HCT116 (cell line): ENCODE measurements at regions not wholly inside any gene's neighbourhood (a gene's known extent, or its start where the extent isn't known, plus 50 kb on each side); places are given as distances from the start of the nearest gene placed in this dataset.

Experiments
- ATAC-seq: fragments of 200-7000 bp; cut with Tn5 transposase; 2 replicates; pipeline ENCODE4 v1.9.1; 2020; ENCODE audit warnings: mild to moderate bottlenecking, moderate library complexity
- BruUV-seq: library from RNA; stranded (reverse); fragments of 400-500 nt; replicated peaks from 2 replicates; lab custom pipeline; 2021; lab: Mats Ljungman, UMichigan
- CTCF ChIA-PET: fragments of 300-600 bp; sonication (Branson Sonifier 250); formaldehyde crosslinking; loops from one replicate; lab custom pipeline; 2021; ENCODE audit warnings: antibody characterized with exemption; lab: Charles Lee
- POLR2A ChIA-PET: fragments of 300-600, 350-600 bp; sonication (Branson Sonifier 250); formaldehyde crosslinking; loops from one replicate; lab custom pipeline; 2021; ENCODE audit warnings: antibody characterized with exemption; lab: Charles Lee
- RAD21 ChIA-PET, 2 experiments: fragments of 300-600 bp; sonication (Branson Sonifier 250); formaldehyde crosslinking; loops; one replicate each; lab custom pipeline; 2023; ENCODE audit warnings: low total read pairs in 2 of 2; ENCODE audit not compliant: uncharacterized antibody in 2 of 2, unreplicated experiment in 2 of 2, low non-redundant PET in 1 of 2; lab: Charles Lee
- DNase-seq: peaks from one replicate; pipeline ENCODE4 v3.0.0-alpha.2; 2010; ENCODE audit warnings: low read depth, low spot score
- H2AFZ ChIP-seq: fragments of 200-600 bp; shearing (Covaris generic), sonication (generic); 2 replicates; pipeline ENCODE4 v1.6.1; 2017; ENCODE audit warnings: low read depth, mixed run types, mixed read lengths, antibody characterized with exemption, low read length; ENCODE audit not compliant: poor library complexity, severe bottlenecking
- H3K27ac ChIP-seq: 2 replicates; pipeline ENCODE4 v1.5.1; 2012; ENCODE audit warnings: low read depth, low read length
- H3K27me3 ChIP-seq: fragments of 200-600 bp; sonication (generic); 2 replicates; pipeline ENCODE4 v1.6.1; 2016; ENCODE audit warnings: mixed run types, low read length, mixed read lengths; ENCODE audit not compliant: insufficient read depth
- H3K36me3 ChIP-seq, 2 experiments: fragments of 200-500 bp in 1 of 2; fragments of 200-600 bp in 1 of 2; sonication (Bioruptor generic) in 1 of 2; sonication (generic) in 1 of 2; 2 replicates each; pipeline versions ENCODE4 v1.5.1 to v1.6.1; 2014 to 2016; ENCODE audit warnings: low read length in 2 of 2, inconsistent platforms in 1 of 2, mixed read lengths in 1 of 2, mixed run types in 1 of 2; ENCODE audit not compliant: insufficient read depth in 2 of 2, control insufficient read depth in 1 of 2
- H3K4me1 ChIP-seq, 2 experiments: fragments of 200-600 bp in 1 of 2; sonication (generic) in 1 of 2; 2 replicates each; pipeline versions ENCODE4 v1.5.1 to v1.6.1; 2012 to 2017; ENCODE audit warnings: low read length in 2 of 2, inconsistent platforms in 1 of 2, mild to moderate bottlenecking in 1 of 2, mixed read lengths in 1 of 2, mixed run types in 1 of 2, moderate library complexity in 1 of 2; ENCODE audit not compliant: insufficient read depth in 2 of 2, control insufficient read depth in 1 of 2
- H3K4me2 ChIP-seq: fragments of 200-600 bp; sonication (generic); 2 replicates; pipeline ENCODE4 v1.6.1; 2017; ENCODE audit warnings: mixed run types, low read length, mixed read lengths
- H3K4me3 ChIP-seq, 2 experiments: fragments of 200-600 bp in 1 of 2; sonication (generic) in 1 of 2; replicated peaks in 1 of 2; 2 replicates each; pipeline ENCODE4 v1.5.1; 2011 to 2016; ENCODE audit warnings: low read length in 2 of 2, control low read depth in 1 of 2, low read depth in 1 of 2, mild to moderate bottlenecking in 1 of 2, mixed read lengths in 1 of 2, mixed run types in 1 of 2
- H3K79me2 ChIP-seq: fragments of 200-600 bp; sonication (generic); 2 replicates; pipeline ENCODE4 v1.6.1; 2017; ENCODE audit warnings: mild to moderate bottlenecking, mixed run types, low read length, moderate library complexity, mixed read lengths; ENCODE audit not compliant: insufficient read depth
- H3K9ac ChIP-seq: fragments of 200-600 bp; sonication (generic); 2 replicates; pipeline ENCODE4 v1.6.1; 2016; ENCODE audit warnings: low read length, mixed read lengths
- H3K9me2 ChIP-seq: fragments of 200-600 bp; sonication (generic), shearing (Covaris generic); 2 replicates; pipeline ENCODE4 v1.6.1; 2017; ENCODE audit warnings: mixed run types, mild to moderate bottlenecking, moderate library complexity; ENCODE audit not compliant: insufficient read depth
- H3K9me3 ChIP-seq, 2 experiments: fragments of 200-500 bp in 1 of 2; fragments of 200-600 bp in 1 of 2; sonication (Bioruptor generic) in 1 of 2; sonication (generic) in 1 of 2; 2 replicates each; pipeline ENCODE4 v1.6.1; 2014 to 2017; ENCODE audit warnings: low read length in 2 of 2, mixed read lengths in 2 of 2, inconsistent platforms in 1 of 2, low read depth in 1 of 2, mild to moderate bottlenecking in 1 of 2, mixed run types in 1 of 2, moderate library complexity in 1 of 2; ENCODE audit not compliant: control insufficient read depth in 1 of 2, insufficient read depth in 1 of 2
- H4K20me1 ChIP-seq: fragments of 200-600 bp; sonication (generic), shearing (Covaris generic); 2 replicates; pipeline ENCODE4 v1.6.1; 2017; ENCODE audit warnings: mixed run types, mild to moderate bottlenecking, moderate library complexity; ENCODE audit not compliant: insufficient read depth
- CBX3 ChIP-seq: IDR thresholded peaks from 2 replicates; pipeline ENCODE4 v1.6.1; 2012; ENCODE audit warnings: low read depth
- CEBPB ChIP-seq: IDR thresholded peaks from 2 replicates; pipeline ENCODE4 v1.6.1; 2012; ENCODE audit warnings: low read depth
- EGR1 ChIP-seq: IDR thresholded peaks from 2 replicates; pipeline ENCODE4 v1.6.1; 2012; ENCODE audit warnings: low read depth
- ELF1 ChIP-seq: IDR thresholded peaks from 2 replicates; pipeline ENCODE4 v1.6.1; 2012; ENCODE audit warnings: low read depth, borderline replicate concordance
- EZH2 ChIP-seq: fragments of 200-600 bp; sonication (generic); IDR thresholded peaks from 2 replicates; pipeline ENCODE4 v1.6.1; 2017; ENCODE audit warnings: antibody characterized with exemption, mixed run types
- FOSL1 ChIP-seq: IDR thresholded peaks from 2 replicates; pipeline ENCODE4 v1.6.1; 2012; ENCODE audit warnings: low read depth
- JUND ChIP-seq: IDR thresholded peaks from 2 replicates; pipeline ENCODE4 v1.6.1; 2012
- POLR2AphosphoS5 ChIP-seq: IDR thresholded peaks from 2 replicates; pipeline ENCODE4 v1.6.1; 2011; ENCODE audit warnings: mild to moderate bottlenecking, low read depth, low read length, moderate library complexity
- RAD21 ChIP-seq: IDR thresholded peaks from 2 replicates; pipeline ENCODE4 v1.6.1; 2012; ENCODE audit warnings: low read depth, mild to moderate bottlenecking
- SIN3A ChIP-seq: IDR thresholded peaks from 2 replicates; pipeline ENCODE4 v1.6.1; 2012; ENCODE audit warnings: low read depth
- SP1 ChIP-seq: IDR thresholded peaks from 2 replicates; pipeline ENCODE4 v1.6.1; 2012; ENCODE audit warnings: low read depth
- TCF7L2 ChIP-seq: IDR thresholded peaks from 2 replicates; pipeline ENCODE4 v1.7.0; 2011; ENCODE audit warnings: borderline replicate concordance, inconsistent platforms; ENCODE audit not compliant: insufficient read depth, insufficient read length; ENCODE audit errors: extremely low read depth
- YY1 ChIP-seq: IDR thresholded peaks from 2 replicates; pipeline ENCODE4 v1.6.1; 2011; ENCODE audit warnings: low read length, low read depth, moderate library complexity, mild to moderate bottlenecking; ENCODE audit not compliant: insufficient replicate concordance; ENCODE audit errors: extremely low read depth
- ZNF274 ChIP-seq: fragments of 200-500 bp; sonication (Bioruptor generic); IDR thresholded peaks from 2 replicates; pipeline ENCODE4 v1.6.1; 2014; ENCODE audit warnings: mild to moderate bottlenecking, low read depth, low read length, inconsistent platforms
- intact Hi-C: fragments of 100-400 bp; cut with micrococcal nuclease; formaldehyde crosslinking; loops from 2 replicates; pipeline ENCODE4 v1.10.0; 2022
- TF ChIP-seq, protein P1 (sequence below), 3 experiments: fragments of 200-600 bp in 1 of 3; sonication (generic) in 1 of 3; IDR thresholded peaks in 2 of 3; conservative IDR thresholded peaks in 1 of 3; 2 replicates each; pipeline ENCODE4 v1.5.1; 2012 to 2017; ENCODE audit warnings: low read depth in 2 of 3, low read length in 2 of 3, antibody characterized with exemption in 1 of 3, borderline replicate concordance in 1 of 3, control low read depth in 1 of 3, mild to moderate bottlenecking in 1 of 3, mixed read lengths in 1 of 3, mixed run types in 1 of 3, moderate library complexity in 1 of 3; ENCODE audit not compliant: insufficient read depth in 1 of 3
- TF ChIP-seq, protein P2 (sequence below): IDR thresholded peaks from 2 replicates; pipeline ENCODE4 v1.6.1; 2012
- TF ChIP-seq, protein P3 (sequence below): IDR thresholded peaks from 2 replicates; pipeline ENCODE4 v1.6.1; 2012
- TF ChIP-seq, protein P4 (sequence below): IDR thresholded peaks from 2 replicates; pipeline ENCODE4 v1.6.1; 2012; ENCODE audit warnings: low read depth
- TF ChIP-seq, protein P5 (sequence below): IDR thresholded peaks from 2 replicates; pipeline ENCODE4 v1.6.1; 2011; ENCODE audit warnings: mild to moderate bottlenecking, low read length, moderate library complexity; ENCODE audit not compliant: insufficient replicate concordance; ENCODE audit errors: extremely low read depth

DNA sequence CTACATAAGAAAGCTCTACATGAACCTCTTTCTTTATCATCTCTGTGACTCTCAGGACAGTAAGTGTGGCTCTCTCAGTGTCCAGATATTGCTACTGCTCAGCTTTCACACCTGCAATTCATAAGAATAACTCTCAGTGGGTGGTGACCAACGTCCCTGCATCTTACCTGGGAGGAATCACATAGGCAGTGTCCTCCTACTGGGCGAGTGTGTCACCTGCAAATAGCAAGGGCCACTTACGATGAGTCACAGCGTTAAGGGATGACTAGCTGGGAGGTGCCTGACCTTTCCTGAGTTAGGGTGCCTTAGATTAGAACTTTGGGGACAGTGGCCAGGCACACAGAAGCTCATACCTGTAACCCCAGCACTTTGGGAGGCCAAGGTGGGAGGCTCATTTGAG lies 90.8 kb upstream of the C3orf80 start:
- Histone ChIP-seq H3K9me2 (no peaks in the 10 kb centered on the region), H3K9ac (peak overlapping the region; percentile 0; the same call in 1 of the 2 replicates), H3K36me3 (no peaks in the 10 kb centered on the region), H4K20me1 (no peaks in the 10 kb centered on the region), H3K4me2 (peak overlapping the region; percentile 66), H3K27me3 (no peaks in the 10 kb centered on the region), H3K4me3 (0 out of 4 replicates have a peak overlapping the region, but pooled peaks of 1 of the 2 experiments have one; percentile 3), H3K79me2 (no peaks in the 10 kb centered on the region), H2AFZ (peak overlapping the region; percentile 66), H3K4me1 (peaks cover 11 to 30% of the 10 kb centered on the region in 2 experiments; a peak in 3 of 4 replicates), H3K9me3 (no peaks in the 10 kb centered on the region), H3K27ac (0 out of 2 replicates have a peak overlapping the region, but pooled peaks have one; percentile 9)
- no TSS peak for BruUV-seq
- ChIA-PET POLR2A (interaction anchor here (0.8 kb wide), 1 partner anchor 103 kb away, joined by 3 read pairs; no protein-coding TSS in a partner anchor), RAD21 (interaction anchor here in 1 of 2 experiments (1.2 kb wide), 1 partner anchor 91 kb away, joined by 4 read pairs; the partner anchor contains the start of gene C3orf80), CTCF (interaction anchor here (1.1 to 2.3 kb wide), 7 partner anchors 8 to 250 kb away, joined by 3 to 17 read pairs (median 4); no protein-coding TSS in a partner anchor)
- peak; percentile 74 for DNase-seq
- peak; percentile 95 for ATAC-seq
- intact Hi-C loops: loop anchor here (1.0 kb wide), 1 partner anchor 102 kb away; no protein-coding TSS in a partner anchor
- TF ChIP-seq YY1: peak; percentile 18
- no peak for TF ChIP-seq ELF1
- TF ChIP-seq, protein P1, sequence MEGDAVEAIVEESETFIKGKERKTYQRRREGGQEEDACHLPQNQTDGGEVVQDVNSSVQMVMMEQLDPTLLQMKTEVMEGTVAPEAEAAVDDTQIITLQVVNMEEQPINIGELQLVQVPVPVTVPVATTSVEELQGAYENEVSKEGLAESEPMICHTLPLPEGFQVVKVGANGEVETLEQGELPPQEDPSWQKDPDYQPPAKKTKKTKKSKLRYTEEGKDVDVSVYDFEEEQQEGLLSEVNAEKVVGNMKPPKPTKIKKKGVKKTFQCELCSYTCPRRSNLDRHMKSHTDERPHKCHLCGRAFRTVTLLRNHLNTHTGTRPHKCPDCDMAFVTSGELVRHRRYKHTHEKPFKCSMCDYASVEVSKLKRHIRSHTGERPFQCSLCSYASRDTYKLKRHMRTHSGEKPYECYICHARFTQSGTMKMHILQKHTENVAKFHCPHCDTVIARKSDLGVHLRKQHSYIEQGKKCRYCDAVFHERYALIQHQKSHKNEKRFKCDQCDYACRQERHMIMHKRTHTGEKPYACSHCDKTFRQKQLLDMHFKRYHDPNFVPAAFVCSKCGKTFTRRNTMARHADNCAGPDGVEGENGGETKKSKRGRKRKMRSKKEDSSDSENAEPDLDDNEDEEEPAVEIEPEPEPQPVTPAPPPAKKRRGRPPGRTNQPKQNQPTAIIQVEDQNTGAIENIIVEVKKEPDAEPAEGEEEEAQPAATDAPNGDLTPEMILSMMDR (IDR thresholded peaks at IDR 0.05 in 2 of 3, conservative IDR thresholded peaks at IDR 0.05 in 1 of 3; ENCODE audit: borderline replicate concordance in 1 of 3, insufficient read depth in 1 of 3, low read depth in 2 of 3, low read length in 2 of 3): peak in 2 of 3 experiments; percentile 51 to 58; a peak in 4 of 6 replicates
- peak; percentile 28; the same call in 1 of the 2 replicates for TF ChIP-seq POLR2AphosphoS5
- TF ChIP-seq SIN3A: no peak
- TF ChIP-seq, protein P2, sequence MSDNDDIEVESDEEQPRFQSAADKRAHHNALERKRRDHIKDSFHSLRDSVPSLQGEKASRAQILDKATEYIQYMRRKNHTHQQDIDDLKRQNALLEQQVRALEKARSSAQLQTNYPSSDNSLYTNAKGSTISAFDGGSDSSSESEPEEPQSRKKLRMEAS: peak; percentile 63
- no peak for TF ChIP-seq EGR1
- peak; percentile 89 for TF ChIP-seq FOSL1
- TF ChIP-seq TCF7L2: no peak
- no peak for TF ChIP-seq EZH2
- TF ChIP-seq, protein P3, sequence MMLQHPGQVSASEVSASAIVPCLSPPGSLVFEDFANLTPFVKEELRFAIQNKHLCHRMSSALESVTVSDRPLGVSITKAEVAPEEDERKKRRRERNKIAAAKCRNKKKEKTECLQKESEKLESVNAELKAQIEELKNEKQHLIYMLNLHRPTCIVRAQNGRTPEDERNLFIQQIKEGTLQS: no peak
- peak; percentile 89 for TF ChIP-seq CBX3
- peak; percentile 74 for TF ChIP-seq SP1
- TF ChIP-seq JUND: peak; percentile 79
- TF ChIP-seq, protein P4, sequence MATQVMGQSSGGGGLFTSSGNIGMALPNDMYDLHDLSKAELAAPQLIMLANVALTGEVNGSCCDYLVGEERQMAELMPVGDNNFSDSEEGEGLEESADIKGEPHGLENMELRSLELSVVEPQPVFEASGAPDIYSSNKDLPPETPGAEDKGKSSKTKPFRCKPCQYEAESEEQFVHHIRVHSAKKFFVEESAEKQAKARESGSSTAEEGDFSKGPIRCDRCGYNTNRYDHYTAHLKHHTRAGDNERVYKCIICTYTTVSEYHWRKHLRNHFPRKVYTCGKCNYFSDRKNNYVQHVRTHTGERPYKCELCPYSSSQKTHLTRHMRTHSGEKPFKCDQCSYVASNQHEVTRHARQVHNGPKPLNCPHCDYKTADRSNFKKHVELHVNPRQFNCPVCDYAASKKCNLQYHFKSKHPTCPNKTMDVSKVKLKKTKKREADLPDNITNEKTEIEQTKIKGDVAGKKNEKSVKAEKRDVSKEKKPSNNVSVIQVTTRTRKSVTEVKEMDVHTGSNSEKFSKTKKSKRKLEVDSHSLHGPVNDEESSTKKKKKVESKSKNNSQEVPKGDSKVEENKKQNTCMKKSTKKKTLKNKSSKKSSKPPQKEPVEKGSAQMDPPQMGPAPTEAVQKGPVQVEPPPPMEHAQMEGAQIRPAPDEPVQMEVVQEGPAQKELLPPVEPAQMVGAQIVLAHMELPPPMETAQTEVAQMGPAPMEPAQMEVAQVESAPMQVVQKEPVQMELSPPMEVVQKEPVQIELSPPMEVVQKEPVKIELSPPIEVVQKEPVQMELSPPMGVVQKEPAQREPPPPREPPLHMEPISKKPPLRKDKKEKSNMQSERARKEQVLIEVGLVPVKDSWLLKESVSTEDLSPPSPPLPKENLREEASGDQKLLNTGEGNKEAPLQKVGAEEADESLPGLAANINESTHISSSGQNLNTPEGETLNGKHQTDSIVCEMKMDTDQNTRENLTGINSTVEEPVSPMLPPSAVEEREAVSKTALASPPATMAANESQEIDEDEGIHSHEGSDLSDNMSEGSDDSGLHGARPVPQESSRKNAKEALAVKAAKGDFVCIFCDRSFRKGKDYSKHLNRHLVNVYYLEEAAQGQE: no peak
- no peak for TF ChIP-seq ZNF274
- TF ChIP-seq CEBPB: no peak
- TF ChIP-seq RAD21: peak; percentile 30; the same call in 1 of the 2 replicates
- TF ChIP-seq, protein P5, sequence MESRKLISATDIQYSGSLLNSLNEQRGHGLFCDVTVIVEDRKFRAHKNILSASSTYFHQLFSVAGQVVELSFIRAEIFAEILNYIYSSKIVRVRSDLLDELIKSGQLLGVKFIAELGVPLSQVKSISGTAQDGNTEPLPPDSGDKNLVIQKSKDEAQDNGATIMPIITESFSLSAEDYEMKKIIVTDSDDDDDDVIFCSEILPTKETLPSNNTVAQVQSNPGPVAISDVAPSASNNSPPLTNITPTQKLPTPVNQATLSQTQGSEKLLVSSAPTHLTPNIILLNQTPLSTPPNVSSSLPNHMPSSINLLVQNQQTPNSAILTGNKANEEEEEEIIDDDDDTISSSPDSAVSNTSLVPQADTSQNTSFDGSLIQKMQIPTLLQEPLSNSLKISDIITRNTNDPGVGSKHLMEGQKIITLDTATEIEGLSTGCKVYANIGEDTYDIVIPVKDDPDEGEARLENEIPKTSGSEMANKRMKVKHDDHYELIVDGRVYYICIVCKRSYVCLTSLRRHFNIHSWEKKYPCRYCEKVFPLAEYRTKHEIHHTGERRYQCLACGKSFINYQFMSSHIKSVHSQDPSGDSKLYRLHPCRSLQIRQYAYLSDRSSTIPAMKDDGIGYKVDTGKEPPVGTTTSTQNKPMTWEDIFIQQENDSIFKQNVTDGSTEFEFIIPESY: no peak
